ENCODE measurements at regions not wholly inside any gene's neighbourhood (a gene's known extent, or its start where the extent isn't known, plus 50 kb on each side); places are given as distances from the start of the nearest gene placed in this dataset.

DNA sequence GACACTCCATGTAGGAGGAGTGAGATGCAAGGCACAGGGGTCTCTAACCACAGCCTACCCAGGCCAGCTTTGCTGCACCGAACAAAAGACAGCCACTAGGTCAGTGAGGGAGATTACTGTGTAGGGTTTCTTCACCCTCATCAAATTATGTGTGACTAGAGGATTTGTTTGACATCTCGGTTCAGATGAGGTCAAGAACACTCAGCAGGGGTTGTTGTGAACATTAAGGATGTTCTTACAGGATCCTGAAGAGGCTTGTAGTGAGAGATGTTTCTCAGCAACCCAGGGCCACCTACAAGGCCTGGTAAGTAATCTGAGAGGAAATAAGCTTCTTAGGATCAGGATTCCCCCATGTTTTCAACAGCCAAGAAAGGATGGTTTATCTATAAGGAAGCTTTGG is 202.1 kb downstream of the NXPE2 start:
- TF ChIP-seq, protein P1, sequence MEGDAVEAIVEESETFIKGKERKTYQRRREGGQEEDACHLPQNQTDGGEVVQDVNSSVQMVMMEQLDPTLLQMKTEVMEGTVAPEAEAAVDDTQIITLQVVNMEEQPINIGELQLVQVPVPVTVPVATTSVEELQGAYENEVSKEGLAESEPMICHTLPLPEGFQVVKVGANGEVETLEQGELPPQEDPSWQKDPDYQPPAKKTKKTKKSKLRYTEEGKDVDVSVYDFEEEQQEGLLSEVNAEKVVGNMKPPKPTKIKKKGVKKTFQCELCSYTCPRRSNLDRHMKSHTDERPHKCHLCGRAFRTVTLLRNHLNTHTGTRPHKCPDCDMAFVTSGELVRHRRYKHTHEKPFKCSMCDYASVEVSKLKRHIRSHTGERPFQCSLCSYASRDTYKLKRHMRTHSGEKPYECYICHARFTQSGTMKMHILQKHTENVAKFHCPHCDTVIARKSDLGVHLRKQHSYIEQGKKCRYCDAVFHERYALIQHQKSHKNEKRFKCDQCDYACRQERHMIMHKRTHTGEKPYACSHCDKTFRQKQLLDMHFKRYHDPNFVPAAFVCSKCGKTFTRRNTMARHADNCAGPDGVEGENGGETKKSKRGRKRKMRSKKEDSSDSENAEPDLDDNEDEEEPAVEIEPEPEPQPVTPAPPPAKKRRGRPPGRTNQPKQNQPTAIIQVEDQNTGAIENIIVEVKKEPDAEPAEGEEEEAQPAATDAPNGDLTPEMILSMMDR (conservative IDR thresholded peaks at IDR 0.05; ENCODE audit: low read depth, low read length): no peak
- TF ChIP-seq EZH2phosphoT487 (IDR thresholded peaks at IDR 0.05; ENCODE audit: borderline replicate concordance, low read length) (no peak), EZH2 (IDR thresholded peaks at IDR 0.05; ENCODE audit: low read length, unreplicated experiment) (no peak)

Measured in PC-3 (cell line).